MM.1S (cell line): ENCODE measurements at regions not wholly inside any gene's neighbourhood (a gene's known extent, or its start where the extent isn't known, plus 50 kb on each side); places are given as distances from the start of the nearest gene placed in this dataset.

Source experiments
- DNase-seq: peaks from one replicate; pipeline ENCODE4 v3.0.0-alpha.2; 2015
- H2AFZ ChIP-seq: fragments of 300-600 bp; sonication (generic); 2 replicates; pipeline ENCODE4 v1.6.0; 2016; ENCODE audit warnings: antibody characterized with exemption, low read length
- H3F3A ChIP-seq: fragments of 300-600 bp; sonication (generic); 2 replicates; pipeline ENCODE4 v1.6.1; 2016; ENCODE audit warnings: mild to moderate bottlenecking, antibody characterized with exemption, low read length, moderate library complexity, mixed read lengths; ENCODE audit not compliant: insufficient read depth
- H3K27ac ChIP-seq: fragments of 300-600 bp; sonication (generic); 2 replicates; pipeline ENCODE4 v1.5.1; 2016; ENCODE audit warnings: mild to moderate bottlenecking, low read length
- H3K27me3 ChIP-seq: fragments of 300-600 bp; sonication (generic); replicated peaks from 2 replicates; pipeline ENCODE4 v1.6.0; 2016; ENCODE audit warnings: low read length; ENCODE audit not compliant: insufficient read depth
- H3K36me3 ChIP-seq: fragments of 300-600 bp; sonication (generic); replicated peaks from 2 replicates; pipeline ENCODE4 v1.6.1; 2016; ENCODE audit warnings: mild to moderate bottlenecking, low read length, mixed read lengths; ENCODE audit not compliant: insufficient read depth
- H3K4me1 ChIP-seq: fragments of 300-600 bp; sonication (generic); 2 replicates; pipeline ENCODE4 v1.6.1; 2016; ENCODE audit warnings: low read length, mixed read lengths
- H3K4me2 ChIP-seq: fragments of 300-600 bp; sonication (generic); 2 replicates; pipeline ENCODE4 v1.6.0; 2016; ENCODE audit warnings: low read depth, low read length
- H3K4me3 ChIP-seq: fragments of 300-600 bp; sonication (generic); 2 replicates; pipeline ENCODE4 v1.5.1; 2016; ENCODE audit warnings: low read length, mixed read lengths
- H3K79me2 ChIP-seq: fragments of 300-600 bp; sonication (generic); 2 replicates; pipeline ENCODE4 v1.6.1; 2016; ENCODE audit warnings: mixed run types, low read length, mixed read lengths
- H3K9ac ChIP-seq: fragments of 300-600 bp; sonication (generic); 2 replicates; pipeline ENCODE4 v1.6.1; 2016; ENCODE audit warnings: low read length, mixed read lengths
- H3K9me2 ChIP-seq: fragments of 300-600 bp; sonication (generic); replicated peaks from 2 replicates; pipeline ENCODE4 v1.6.1; 2016; ENCODE audit warnings: mild to moderate bottlenecking, low read length, mixed read lengths; ENCODE audit not compliant: insufficient read depth
- H3K9me3 ChIP-seq: fragments of 300-600 bp; sonication (generic); replicated peaks from 2 replicates; pipeline ENCODE4 v1.6.1; 2016; ENCODE audit warnings: mild to moderate bottlenecking, low read length, mixed read lengths; ENCODE audit not compliant: insufficient read depth
- H4K20me1 ChIP-seq: fragments of 300-600 bp; sonication (generic); 2 replicates; pipeline ENCODE4 v1.6.1; 2016; ENCODE audit warnings: mild to moderate bottlenecking, low read length, moderate library complexity, mixed read lengths; ENCODE audit not compliant: insufficient read depth
- TF ChIP-seq, protein P1 (sequence below): fragments of 300-600 bp; sonication (generic); IDR thresholded peaks from 2 replicates; pipeline ENCODE4 v1.5.1; 2016; ENCODE audit warnings: antibody characterized with exemption, low read length, mixed read lengths

DNA sequence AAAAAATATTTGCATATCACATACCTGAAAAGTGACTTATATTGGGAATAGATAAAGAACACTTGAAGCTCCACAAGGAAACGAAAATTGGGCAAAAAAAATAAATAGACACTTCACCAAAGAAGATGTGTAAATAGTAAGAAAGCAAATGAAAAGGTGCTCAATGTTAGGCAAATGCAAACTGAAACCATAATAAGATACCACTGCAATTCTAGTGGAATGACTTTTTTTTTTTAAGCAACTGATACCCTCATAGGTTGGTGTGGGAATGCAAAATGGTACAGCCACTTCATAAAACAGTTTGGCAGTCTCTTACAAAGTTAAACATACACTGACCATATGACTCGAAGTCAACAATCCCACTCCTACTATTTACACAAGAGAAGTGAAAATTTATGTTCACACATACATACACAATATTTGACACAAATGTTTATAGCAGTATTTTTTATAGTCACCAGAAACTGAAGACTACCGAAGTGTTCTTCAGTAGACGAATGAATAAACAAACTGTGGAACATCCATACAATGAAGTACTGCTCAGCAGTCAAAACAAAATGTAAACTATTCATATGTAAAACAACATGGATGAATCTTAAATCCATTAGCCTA, 176.3 kb downstream of the ZMAT3 start:
- no peak overlapping the region for H3K27ac ChIP-seq
- no peaks in the 10 kb centered on the region for H3K9me2 ChIP-seq
- no peaks in the 10 kb centered on the region for H3K36me3 ChIP-seq
- no peak overlapping the region for H3K4me2 ChIP-seq
- no peaks in the 10 kb centered on the region for H3F3A ChIP-seq
- no peak overlapping the region for H2AFZ ChIP-seq
- no peaks in the 10 kb centered on the region for H3K27me3 ChIP-seq
- no peaks in the 10 kb centered on the region for H3K4me1 ChIP-seq
- H4K20me1 ChIP-seq = no peaks in the 10 kb centered on the region
- no peaks in the 10 kb centered on the region for H3K79me2 ChIP-seq
- no peak overlapping the region for H3K9ac ChIP-seq
- TF ChIP-seq, protein P1, sequence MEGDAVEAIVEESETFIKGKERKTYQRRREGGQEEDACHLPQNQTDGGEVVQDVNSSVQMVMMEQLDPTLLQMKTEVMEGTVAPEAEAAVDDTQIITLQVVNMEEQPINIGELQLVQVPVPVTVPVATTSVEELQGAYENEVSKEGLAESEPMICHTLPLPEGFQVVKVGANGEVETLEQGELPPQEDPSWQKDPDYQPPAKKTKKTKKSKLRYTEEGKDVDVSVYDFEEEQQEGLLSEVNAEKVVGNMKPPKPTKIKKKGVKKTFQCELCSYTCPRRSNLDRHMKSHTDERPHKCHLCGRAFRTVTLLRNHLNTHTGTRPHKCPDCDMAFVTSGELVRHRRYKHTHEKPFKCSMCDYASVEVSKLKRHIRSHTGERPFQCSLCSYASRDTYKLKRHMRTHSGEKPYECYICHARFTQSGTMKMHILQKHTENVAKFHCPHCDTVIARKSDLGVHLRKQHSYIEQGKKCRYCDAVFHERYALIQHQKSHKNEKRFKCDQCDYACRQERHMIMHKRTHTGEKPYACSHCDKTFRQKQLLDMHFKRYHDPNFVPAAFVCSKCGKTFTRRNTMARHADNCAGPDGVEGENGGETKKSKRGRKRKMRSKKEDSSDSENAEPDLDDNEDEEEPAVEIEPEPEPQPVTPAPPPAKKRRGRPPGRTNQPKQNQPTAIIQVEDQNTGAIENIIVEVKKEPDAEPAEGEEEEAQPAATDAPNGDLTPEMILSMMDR = no peak
- H3K9me3 ChIP-seq = no peaks in the 10 kb centered on the region
- DNase-seq = no peak
- no peak overlapping the region for H3K4me3 ChIP-seq
